HG03280 (cell line): ENCODE measurements at regions not wholly inside any gene's neighbourhood (a gene's known extent, or its start where the extent isn't known, plus 50 kb on each side); places are given as distances from the start of the nearest gene placed in this dataset.

Experiments used
- ATAC-seq: cut with Tn5 transposase; IDR thresholded peaks from one replicate; pipeline ENCODE4 v1.9.1; 2021; ENCODE audit warnings: mild to moderate bottlenecking, moderate library complexity; ENCODE audit not compliant: unreplicated experiment

DNA sequence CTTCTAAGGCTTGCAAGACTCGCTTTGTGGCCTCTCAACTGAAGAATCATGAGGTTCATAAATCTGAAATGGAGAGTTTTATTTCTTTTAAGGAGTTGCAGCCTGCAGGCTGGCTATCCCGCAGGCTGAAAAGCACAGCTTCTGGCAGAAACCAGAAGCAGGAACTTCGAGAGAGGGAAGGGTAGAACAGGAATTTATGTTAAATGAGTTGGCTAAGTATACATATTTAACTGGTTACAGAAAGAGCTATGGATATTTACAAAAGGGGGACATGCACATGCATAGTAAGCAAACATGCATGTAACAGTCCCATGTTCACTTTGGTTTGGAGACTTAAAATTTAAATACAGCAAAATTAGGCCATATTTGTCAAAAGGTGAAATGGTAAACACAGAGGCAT is 787.0 kb downstream of the TFAP2A start:
- ATAC-seq, result no peak

- no peak for ATAC-seq
These were observed 790.9 kb downstream of the TFAP2A start for GRCh38 chr6:9623985-9624384.

GRCh38 chr6:9623228-9623832 is 791.5 kb downstream of the TFAP2A start:
- no peak for ATAC-seq

GRCh38 chr6:9621276-9621675 is 793.6 kb downstream of the TFAP2A start:
- ATAC-seq, result no peak

DNA sequence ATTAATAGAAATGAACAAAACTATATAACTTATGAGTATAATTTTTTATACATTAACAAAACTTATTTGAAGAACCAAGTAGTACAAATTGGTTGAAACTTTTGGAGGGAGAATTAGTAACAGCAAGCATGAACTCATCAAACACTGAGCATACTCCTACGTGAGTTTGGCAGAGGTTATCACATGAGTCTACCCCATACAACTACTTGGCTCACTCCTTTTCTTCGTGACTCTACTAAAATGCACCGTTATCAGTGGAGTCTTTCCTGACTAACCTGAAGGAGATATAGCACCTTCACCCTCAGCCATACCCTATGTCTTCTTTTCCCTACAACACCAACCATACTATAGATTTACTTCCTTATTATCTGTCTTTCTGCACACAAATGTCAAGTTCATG is 794.2 kb downstream of the TFAP2A start:
- ATAC-seq, result no peak

- no peak for ATAC-seq
These were observed 794.6 kb downstream of the TFAP2A start for GRCh38 chr6:9620263-9620662.

DNA sequence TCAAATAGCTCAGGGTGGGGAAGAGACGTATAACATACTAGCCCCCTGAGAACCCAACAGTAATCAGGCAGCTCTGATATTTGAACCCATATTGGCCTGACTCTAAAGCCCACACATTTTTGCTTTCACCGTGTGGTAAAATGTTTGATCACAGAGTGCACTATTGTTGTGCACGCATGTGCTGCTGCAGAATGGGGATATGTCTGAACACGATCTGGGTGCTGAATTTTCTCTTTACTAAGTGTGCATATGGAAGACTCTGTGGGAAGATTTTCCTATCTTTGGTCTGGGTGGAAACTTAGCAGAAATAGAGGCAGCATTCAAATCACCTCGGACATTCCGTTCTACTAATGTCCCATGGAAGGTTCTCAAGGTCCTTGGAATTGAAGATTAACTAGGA is 800.1 kb downstream of the TFAP2A start:
- no peak for ATAC-seq

DNA sequence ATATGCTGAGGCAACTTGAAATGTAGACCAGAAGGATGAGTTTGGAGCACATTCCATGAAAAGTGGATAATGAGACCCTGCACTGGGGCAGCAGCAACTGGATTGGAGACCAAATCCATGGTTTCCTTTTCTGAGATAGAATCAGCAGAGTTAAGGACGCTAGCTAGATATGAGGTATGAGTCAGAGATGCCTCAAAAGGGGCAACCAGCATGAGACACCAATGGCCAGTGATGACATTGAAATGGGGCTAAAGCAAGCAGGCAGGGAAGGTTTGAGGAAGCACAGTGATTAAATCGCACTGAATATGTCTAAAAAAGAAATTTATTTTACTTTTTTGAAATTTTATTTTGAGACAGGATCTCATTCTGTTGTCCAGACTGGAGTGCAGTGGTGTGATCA is 802.4 kb downstream of the TFAP2A start:
- no peak for ATAC-seq

- ATAC-seq, result no peak
These were observed 804.1 kb downstream of the TFAP2A start for GRCh38 chr6:9610620-9611415.

GRCh38 chr6:9606435-9607134 is 808.3 kb downstream of the TFAP2A start:
- no peak for ATAC-seq

DNA sequence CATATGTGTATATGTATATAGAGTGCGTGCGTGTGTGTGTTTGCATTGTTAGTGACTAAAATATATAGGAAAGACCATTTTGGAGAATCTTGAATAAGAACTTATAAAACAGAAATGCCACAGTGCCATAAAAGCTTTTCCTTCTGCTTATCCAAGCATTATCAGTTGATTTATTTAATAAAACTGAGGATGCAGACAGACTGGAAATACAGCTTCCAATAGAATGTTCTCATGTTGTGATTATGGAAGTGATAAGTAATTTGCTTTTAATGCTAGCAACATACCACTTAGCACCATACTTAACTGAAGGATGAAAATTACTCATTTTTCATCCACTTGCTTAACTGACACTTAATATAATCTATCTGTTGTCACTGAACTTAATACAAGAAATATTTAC is 820.1 kb downstream of the TFAP2A start:
- ATAC-seq, result no peak

- no peak for ATAC-seq
These were observed 821.3 kb downstream of the TFAP2A start for GRCh38 chr6:9593554-9593953.

- ATAC-seq, result no peak
These were observed 831.0 kb downstream of the TFAP2A start for GRCh38 chr6:9583753-9584352.

DNA sequence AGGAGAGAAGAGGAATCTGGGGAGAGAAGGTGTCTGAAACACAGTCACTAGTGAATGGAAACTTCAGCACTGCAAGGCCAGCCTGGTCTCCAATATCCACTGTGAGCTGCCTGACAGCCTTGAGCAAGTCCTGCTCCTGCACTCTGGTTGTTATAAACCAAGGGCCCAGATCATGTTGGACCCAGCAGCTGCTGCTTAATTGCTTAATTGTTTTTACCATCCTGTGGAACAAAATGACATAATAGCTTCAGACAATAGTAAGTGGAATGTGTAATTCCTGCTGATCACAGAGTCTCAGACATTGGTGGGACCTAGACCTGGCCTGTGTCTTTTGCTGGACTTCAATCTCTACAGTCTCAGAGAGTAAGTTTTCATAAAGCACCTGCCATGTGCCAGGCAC is 833.7 kb downstream of the TFAP2A start:
- ATAC-seq, result no peak

- ATAC-seq, result no peak
These were observed 838.4 kb downstream of the TFAP2A start for GRCh38 chr6:9576521-9576920.

DNA sequence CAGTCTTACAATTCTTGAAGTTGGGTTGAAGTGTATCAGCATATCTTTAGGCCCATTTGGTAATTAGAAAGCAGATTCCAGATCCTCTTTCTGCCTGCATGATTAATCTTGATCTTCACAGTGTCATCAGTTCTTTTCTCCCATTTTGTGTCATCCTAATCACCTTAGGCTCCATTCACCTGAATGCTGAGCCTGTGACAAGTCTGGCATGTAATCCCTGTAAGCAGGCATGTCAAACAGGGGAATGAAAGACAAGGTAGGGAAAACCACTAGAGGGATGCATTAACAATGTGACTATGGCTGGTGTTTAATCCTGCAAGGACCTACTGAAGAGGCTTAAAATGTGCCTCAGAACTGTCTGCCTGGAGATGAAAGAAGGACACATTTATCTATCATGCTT is 848.8 kb downstream of the TFAP2A start:
- no peak for ATAC-seq

GRCh38 chr6:9564021-9564420 is 850.9 kb downstream of the TFAP2A start:
- ATAC-seq, result no peak

- ATAC-seq, result no peak
These were observed 851.3 kb downstream of the TFAP2A start for GRCh38 chr6:9563568-9563967.

DNA sequence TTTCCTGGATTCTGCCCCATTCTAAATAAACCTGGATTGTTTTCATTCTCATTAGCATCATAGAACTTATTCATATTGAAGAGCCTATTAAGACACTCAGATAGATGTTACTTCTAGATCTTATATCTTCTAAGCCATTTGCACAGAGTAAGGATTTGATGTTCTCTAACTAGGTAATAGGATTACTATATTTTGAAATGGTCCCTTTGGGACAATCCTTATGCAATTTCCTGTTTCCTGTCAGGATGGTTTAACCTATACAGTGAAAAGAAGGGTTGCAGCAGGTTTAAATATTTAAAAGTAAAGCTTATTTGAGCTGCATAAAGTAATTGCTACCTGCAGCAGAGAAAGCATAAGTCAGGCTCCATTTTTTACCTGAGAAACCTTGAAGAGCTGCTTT is 860.1 kb downstream of the TFAP2A start:
- ATAC-seq, result no peak

- no peak for ATAC-seq
These were observed 860.6 kb downstream of the TFAP2A start for GRCh38 chr6:9554323-9554722.

DNA sequence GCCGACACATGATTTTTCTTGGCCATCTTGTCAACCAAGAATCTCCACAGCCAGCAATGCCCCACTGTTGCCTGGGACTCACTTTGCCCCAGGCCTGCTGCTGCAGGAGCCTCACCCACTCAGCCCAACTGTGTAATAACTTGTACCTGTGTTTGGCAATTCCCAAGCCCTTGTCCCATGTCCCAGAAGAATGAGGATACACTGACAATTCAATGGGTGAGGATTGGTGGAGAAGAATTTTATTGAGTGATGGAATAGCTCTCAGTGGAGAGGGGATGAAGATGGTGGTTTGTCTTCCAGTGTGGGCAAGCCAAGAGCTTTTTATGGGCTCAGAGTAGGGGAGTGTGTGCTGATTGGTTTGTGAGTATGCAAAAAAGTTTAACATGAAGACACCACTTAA is 861.9 kb downstream of the TFAP2A start:
- no peak for ATAC-seq

DNA sequence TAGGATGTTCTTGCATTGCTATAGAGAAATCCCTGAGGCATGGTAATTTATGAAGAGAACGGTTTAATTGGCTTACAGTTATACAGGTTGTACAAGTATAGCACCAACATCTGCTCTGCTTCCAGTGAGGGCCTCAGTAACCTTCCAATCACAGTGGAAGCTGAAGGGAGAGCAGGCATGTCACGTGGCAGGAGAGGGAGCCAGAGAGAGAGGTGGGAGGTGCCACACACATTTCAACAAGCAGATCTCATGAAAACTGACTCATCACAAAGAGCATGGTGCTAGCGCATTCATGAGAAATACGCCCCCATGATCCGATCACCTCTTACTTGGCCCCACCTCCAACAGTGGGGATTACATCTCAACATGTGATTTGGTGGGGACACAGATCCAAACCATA is 871.2 kb downstream of the TFAP2A start:
- ATAC-seq, result no peak
